ENCODE measurements at regions not wholly inside any gene's neighbourhood (a gene's known extent, or its start where the extent isn't known, plus 50 kb on each side); places are given as distances from the start of the nearest gene placed in this dataset.

- no peak for DNase-seq
Observed at GRCh38 chr16:5448798-5449197, 351.2 kb upstream of the EEF2KMT start.

- no peak for DNase-seq
Observed at GRCh38 chr16:5447734-5448133, 350.1 kb upstream of the EEF2KMT start.

- no peak for DNase-seq
Observed at GRCh38 chr16:5446623-5447240, 349.1 kb upstream of the EEF2KMT start.

DNA sequence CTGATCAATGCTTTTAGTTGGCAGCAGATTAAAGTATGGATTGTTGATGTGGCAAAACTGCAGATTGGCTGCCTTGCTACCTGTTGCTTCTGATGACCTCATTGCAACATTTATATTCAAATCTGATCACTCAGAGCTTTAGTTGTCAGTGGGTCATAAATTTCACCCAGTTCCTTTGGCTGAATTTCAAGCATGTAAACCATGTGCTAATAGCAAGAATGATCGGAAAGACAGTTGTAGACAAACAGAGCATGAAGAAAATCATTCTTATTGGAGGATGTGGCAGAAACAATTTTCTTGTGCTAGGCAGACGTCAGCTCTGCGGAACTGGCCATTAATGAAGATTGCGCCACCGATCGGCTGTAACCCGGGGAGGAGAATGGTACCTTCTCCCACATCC is 346.6 kb upstream of the EEF2KMT start:
- no peak for DNase-seq

DNA sequence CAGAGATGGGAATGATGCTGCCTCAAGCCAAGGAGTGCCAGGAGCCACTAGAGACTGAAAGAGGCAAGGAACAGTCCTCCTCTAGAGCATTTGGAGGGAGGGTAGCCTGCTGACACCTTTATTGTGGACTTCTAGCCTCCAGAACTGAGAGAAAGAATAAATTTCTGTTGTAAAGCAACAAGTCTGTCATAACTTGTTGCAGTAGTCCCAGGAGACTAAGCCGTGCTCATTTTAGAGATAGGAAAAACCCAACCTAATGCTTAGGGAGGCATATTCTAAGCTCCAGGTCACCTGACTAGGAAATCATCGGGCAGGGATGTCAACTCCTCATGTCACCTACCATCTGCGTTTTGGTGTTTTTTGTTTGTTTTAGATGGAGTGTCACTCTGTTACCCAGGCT is 345.4 kb upstream of the EEF2KMT start:
- no peak for DNase-seq

DNA sequence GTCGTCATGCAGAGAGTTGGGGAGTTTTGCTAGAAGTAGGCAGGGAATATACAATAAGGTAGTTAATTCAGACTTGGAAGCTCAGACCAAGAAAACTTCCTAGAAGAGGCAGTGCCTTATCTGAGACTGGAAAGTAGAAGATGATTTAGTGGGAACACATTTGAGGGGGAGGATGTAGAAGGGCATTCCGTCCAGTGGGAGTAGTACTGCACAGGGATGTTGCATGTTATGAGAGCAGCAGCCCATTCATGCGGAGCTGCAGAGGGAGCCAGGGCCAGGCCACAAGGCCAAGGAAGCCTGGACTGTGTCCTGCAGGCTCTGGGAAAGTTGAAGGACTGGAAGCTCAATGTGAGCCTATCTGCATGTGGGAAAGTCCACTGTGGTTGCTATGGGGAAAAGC is 344.5 kb upstream of the EEF2KMT start:
- DNase-seq = no peak

- DNase-seq = no peak
Observed at GRCh38 chr16:5438591-5438990, 341.0 kb upstream of the EEF2KMT start.

- no peak for DNase-seq
Observed at GRCh38 chr16:5433587-5433986, 336.0 kb upstream of the EEF2KMT start.

- no peak for DNase-seq
Observed at GRCh38 chr16:5432166-5432565, 334.6 kb upstream of the EEF2KMT start.

DNA sequence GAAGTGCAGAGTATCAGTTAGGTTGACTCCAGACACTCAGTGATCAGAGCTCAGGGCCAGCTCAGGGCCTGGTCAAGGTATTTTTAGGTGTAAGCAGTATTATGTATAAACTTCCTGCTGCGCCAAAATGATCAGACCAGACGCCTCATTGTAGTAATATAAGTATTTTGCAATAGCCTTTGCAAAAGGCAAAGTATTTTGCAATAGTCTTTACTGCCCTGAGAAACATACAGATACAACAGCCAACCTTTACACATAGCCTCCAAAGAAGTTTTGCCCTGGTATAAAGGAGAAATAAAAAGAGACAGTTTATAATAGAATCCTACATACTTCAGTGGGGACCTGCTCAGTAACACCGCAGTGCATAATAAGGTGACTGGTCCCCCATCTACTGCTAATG is 333.0 kb upstream of the EEF2KMT start:
- DNase-seq = no peak

GRCh38 chr16:5428932-5429331 is 331.3 kb upstream of the EEF2KMT start:
- no peak for DNase-seq

- no peak for DNase-seq
Observed at GRCh38 chr16:5427571-5427970, 330.0 kb upstream of the EEF2KMT start.

DNA sequence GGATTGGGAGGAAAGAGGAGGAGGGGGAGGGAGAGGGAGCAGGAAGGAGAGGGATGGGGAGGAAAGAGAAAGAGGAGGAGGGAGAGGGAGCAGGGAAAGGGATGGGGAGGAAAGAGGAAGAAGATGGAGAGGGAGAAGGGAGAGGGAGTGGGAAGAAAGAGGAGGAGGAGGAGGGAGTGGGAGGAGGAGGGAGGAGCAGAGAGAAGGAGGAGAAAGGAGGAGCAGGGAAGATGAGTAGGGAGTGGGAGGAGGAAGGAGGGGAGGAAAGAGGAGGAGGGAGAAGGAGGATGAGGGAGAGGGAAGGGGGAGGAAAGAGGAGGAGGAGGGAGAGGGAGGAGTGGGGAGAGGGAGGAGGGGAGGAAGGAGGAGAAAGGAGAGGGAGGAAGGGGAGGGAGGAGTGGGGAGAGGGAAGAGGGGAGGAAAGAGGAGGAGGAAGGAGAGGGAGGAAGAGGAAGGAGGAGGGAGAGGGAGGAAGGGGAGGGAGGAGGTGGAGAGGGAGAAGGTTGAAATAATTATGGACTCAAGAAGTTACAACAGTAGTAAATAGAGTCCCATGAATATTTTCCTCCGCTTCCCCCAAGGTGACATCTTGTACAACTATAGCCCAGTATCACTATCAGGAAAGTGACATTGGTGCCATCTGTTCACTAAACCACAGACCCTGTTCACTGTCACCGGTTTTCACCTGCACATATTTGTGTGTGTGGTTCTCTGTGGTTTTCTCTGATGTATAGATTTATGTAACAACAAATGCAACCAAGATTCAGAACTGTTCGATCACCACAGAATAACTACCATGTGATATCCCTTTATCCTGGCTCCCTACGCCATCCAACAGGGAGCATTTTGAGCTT is 325.3 kb upstream of the EEF2KMT start:
- no peak for DNase-seq

GRCh38 chr16:5422047-5422446 is 324.5 kb upstream of the EEF2KMT start:
- DNase-seq = no peak

DNA sequence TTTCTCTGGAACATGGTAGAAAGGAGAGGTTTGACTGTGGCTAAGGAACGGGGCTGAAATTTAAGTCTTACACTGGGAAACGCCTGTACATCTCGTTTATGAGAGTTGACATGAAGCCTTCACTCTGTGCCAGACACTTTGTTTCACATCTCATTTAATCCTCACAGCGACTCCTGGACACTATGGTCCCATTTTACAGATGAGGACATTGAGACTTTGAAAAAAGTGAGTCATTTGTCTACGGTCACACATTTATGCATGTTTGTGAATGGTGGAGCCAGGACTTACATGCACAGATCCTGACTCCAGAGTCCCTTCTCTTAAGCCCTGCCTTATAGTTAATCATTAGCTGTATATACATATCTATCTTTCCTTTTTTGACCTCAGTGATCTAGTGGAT is 318.4 kb upstream of the EEF2KMT start:
- no peak for DNase-seq

GRCh38 chr16:5415123-5415522 is 317.5 kb upstream of the EEF2KMT start:
- DNase-seq = no peak

DNA sequence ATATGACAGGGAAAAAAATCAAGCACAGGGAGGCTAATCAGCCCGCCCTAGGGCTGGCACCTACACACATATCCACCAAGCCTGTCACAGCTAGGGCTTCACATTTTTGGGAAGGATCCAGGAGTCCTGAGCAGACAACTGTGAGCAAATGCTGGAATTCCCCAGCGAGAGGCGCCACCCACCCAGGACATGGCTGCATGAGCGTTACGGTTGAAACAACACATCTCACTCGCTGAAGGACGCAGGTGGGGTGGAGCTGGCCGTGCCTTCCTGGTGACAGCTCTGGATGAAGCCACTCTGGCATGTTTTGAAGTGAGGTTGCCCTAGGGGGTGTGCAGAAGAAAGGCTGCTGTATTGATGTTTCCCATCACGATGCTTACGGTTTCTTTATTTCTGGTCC is 315.1 kb upstream of the EEF2KMT start:
- no peak for DNase-seq

DNA sequence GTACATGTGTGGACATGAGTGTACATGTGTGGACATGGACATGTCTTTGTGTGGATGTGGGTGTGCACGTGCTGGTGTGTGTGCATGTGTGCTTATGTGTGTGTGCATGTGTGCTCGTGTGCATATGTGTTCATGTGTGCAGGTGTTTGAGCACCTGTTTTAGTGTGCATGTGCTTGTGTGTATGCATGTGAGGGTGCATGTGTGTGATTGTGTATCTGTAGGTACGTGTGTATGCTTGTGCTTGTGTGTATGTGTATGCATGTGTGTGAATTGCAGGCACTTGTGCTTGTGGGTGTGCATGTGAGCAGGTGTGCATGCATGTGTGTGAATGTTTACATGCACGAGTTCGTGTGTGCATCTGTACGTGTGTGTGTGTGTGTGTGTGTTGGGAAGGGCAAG is 300.6 kb upstream of the EEF2KMT start:
- DNase-seq = no peak

GRCh38 chr16:5396880-5397279 is 299.3 kb upstream of the EEF2KMT start:
- no peak for DNase-seq

DNA sequence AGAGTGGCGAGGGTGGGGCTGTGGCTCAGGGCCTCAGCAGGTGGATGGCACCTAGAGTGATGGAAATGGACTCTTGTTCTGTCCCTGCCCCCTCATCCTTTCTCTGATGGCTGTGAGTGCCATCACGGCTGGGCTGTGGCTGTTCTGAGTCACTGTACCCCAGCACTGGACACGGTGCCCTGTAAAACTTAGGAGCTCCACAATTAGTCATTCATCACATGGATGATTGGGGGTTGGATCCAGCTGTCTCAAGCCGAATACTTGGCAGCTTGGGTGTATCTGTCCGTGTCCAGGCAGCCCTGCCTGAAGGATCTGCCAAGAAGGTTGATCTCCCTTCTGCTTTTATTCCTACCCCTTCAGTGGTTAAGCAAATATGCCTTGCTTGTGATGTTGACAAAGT is 295.5 kb upstream of the EEF2KMT start:
- no peak for DNase-seq

- no peak for DNase-seq
Observed at GRCh38 chr16:5386989-5387388, 289.4 kb upstream of the EEF2KMT start.

DNA sequence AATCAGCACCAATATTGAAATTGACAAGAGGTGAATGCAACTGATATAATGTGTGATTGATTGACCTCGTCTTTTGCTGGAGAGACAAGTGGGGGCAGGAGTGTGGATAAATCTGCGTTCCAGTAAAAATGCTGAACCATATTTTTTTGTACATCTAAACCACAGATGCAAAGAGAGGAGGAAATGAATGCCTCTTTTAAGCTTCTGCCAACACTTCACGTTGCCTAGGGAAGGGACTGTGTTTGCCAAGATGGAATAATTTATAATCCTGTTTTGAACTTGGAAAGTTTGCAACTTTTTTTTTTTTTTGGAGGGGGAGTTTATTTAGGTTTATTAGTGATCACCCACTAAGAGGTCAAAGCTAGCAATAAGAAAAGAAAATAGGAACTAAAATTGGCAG is 288.2 kb upstream of the EEF2KMT start:
- no peak for DNase-seq

GRCh38 chr16:5385115-5385514 is 287.5 kb upstream of the EEF2KMT start:
- DNase-seq = no peak

DNA sequence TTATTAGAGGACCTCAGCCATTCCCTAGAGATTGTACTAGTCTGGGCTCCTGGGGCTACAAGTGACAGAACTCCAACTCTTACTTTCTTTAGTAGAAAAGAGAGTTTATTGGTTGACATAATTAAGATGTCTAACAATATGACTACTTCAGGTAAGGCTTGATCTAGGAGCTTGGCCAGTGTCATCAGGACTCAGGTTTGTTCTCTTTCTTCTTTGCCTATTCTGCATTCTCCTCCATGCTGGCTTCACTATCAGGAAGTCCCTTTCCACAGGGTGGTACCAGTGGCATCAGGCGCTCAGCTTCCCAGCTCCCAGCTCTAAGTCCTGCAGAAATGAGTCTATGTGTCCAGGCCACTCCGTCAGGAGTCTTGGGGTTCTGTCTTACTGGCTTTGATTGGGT is 286.1 kb upstream of the EEF2KMT start:
- DNase-seq = no peak

GRCh38 chr16:5382484-5382883 is 284.9 kb upstream of the EEF2KMT start:
- DNase-seq = no peak

Data from effector CD4-positive, alpha-beta T cell (primary cell).